Transverse colon (tissue), 4 donors: ENCODE measurements at regions not wholly inside any gene's neighbourhood (a gene's known extent, or its start where the extent isn't known, plus 50 kb on each side); places are given as distances from the start of the nearest gene placed in this dataset.

Experiments used
- EP300 ChIP-seq: sonication (generic); formaldehyde crosslinking; IDR thresholded peaks from one replicate; pipeline ENCODE4 v1.6.1; 2017; ENCODE audit warnings: antibody characterized with exemption, low read depth
- POLR2AphosphoS5 ChIP-seq, 3 donors: sonication (generic); formaldehyde crosslinking; IDR thresholded peaks; one replicate each; pipeline ENCODE4 v1.6.1; 2016; ENCODE audit warnings: antibody characterized with exemption in 3 of 3
- TF ChIP-seq, protein P1 (sequence below), 5 experiments: fragments of 200-600 bp in 3 of 5; fragments of 450-650 bp in 2 of 5; sonication (generic) in 3 of 5; IDR thresholded peaks; 1 replicate in 2 of 5; 2 replicates in 3 of 5; pipeline ENCODE4 v1.5.1; 2016 to 2017; ENCODE audit warnings: antibody characterized with exemption in 5 of 5, inconsistent platforms in 3 of 5, mild to moderate bottlenecking in 2 of 5, moderate library complexity in 1 of 5

DNA sequence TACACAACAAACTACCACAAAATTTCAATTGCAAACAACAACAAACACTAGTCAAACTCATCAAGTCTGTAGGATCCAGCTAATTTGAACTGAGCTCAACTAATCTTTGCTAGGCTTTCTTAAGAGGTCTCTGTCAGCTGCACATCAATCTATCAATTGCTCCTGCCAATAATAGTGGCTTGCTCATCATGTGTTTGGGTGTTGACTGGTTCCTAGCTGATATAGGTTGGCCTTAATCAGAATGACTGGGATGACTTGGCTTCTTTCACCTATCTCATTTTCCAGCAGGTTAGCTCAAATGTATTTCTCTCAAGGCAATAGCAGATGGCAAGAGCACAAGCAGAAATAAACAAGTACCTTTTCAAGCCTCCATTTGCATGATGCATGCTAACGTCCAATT lies 370.3 kb upstream of the NFE2L3 start:
- TF ChIP-seq, protein P1, sequence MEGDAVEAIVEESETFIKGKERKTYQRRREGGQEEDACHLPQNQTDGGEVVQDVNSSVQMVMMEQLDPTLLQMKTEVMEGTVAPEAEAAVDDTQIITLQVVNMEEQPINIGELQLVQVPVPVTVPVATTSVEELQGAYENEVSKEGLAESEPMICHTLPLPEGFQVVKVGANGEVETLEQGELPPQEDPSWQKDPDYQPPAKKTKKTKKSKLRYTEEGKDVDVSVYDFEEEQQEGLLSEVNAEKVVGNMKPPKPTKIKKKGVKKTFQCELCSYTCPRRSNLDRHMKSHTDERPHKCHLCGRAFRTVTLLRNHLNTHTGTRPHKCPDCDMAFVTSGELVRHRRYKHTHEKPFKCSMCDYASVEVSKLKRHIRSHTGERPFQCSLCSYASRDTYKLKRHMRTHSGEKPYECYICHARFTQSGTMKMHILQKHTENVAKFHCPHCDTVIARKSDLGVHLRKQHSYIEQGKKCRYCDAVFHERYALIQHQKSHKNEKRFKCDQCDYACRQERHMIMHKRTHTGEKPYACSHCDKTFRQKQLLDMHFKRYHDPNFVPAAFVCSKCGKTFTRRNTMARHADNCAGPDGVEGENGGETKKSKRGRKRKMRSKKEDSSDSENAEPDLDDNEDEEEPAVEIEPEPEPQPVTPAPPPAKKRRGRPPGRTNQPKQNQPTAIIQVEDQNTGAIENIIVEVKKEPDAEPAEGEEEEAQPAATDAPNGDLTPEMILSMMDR (IDR thresholded peaks at IDR 0.05): no peak
- no peak for TF ChIP-seq POLR2AphosphoS5 (IDR thresholded peaks at IDR 0.05)
- TF ChIP-seq EP300: no peak
